Loucy (cell line): ENCODE measurements at regions not wholly inside any gene's neighbourhood (a gene's known extent, or its start where the extent isn't known, plus 50 kb on each side); places are given as distances from the start of the nearest gene placed in this dataset.
"Not testable (repeated sequence)": the region's sequence is repeated elsewhere in the genome, so short reads cannot be mapped to it uniquely, and the experiment has no call there.

ENCODE experiments used
- CTCF ChIP-seq: fragments of 200-600 bp; sonication (generic); conservative IDR thresholded peaks from 2 replicates; pipeline ENCODE4 v1.5.1; 2014; ENCODE audit warnings: mild to moderate bottlenecking, antibody characterized with exemption, low read length
- EZH2phosphoT487 ChIP-seq: fragments of 200-600 bp; IDR thresholded peaks from 2 replicates; pipeline ENCODE4 v1.6.1; 2018; ENCODE audit warnings: antibody characterized with exemption, mild to moderate bottlenecking, moderate library complexity, borderline replicate concordance

- TF ChIP-seq CTCF, EZH2phosphoT487: not testable (repeated sequence)
Measured at GRCh38 chr13:26845063-26845462, 84.5 kb upstream of the GPR12 start.
